Thyroid gland (tissue), 4 donors: ENCODE measurements at regions not wholly inside any gene's neighbourhood (a gene's known extent, or its start where the extent isn't known, plus 50 kb on each side); places are given as distances from the start of the nearest gene placed in this dataset.

Experiments
- POLR2A ChIP-seq, 2 donors: fragments of 450-650 bp; IDR thresholded peaks; one replicate each; pipeline ENCODE4 v1.6.1; 2017; ENCODE audit warnings: antibody characterized with exemption in 2 of 2, mild to moderate bottlenecking in 2 of 2, moderate library complexity in 1 of 2
- TF ChIP-seq, protein P1 (sequence below), 6 experiments: fragments of 200-600 bp in 3 of 6; fragments of 450-650 bp in 3 of 6; sonication (generic) in 3 of 6; IDR thresholded peaks; one replicate each; pipeline ENCODE4 v1.5.1; 2016 to 2019; ENCODE audit warnings: antibody characterized with exemption in 6 of 6, mild to moderate bottlenecking in 2 of 6, inconsistent platforms in 1 of 6, moderate library complexity in 1 of 6

GRCh38 chr5:18605186-18605585 is 970.9 kb downstream of the TAF11L14 start:
- TF ChIP-seq, protein P1, sequence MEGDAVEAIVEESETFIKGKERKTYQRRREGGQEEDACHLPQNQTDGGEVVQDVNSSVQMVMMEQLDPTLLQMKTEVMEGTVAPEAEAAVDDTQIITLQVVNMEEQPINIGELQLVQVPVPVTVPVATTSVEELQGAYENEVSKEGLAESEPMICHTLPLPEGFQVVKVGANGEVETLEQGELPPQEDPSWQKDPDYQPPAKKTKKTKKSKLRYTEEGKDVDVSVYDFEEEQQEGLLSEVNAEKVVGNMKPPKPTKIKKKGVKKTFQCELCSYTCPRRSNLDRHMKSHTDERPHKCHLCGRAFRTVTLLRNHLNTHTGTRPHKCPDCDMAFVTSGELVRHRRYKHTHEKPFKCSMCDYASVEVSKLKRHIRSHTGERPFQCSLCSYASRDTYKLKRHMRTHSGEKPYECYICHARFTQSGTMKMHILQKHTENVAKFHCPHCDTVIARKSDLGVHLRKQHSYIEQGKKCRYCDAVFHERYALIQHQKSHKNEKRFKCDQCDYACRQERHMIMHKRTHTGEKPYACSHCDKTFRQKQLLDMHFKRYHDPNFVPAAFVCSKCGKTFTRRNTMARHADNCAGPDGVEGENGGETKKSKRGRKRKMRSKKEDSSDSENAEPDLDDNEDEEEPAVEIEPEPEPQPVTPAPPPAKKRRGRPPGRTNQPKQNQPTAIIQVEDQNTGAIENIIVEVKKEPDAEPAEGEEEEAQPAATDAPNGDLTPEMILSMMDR (IDR thresholded peaks at IDR 0.05), result no peak
- TF ChIP-seq POLR2A (IDR thresholded peaks at IDR 0.05), result no peak
